Fibroblast of mammary gland (primary cell): ENCODE measurements at regions not wholly inside any gene's neighbourhood (a gene's known extent, or its start where the extent isn't known, plus 50 kb on each side); places are given as distances from the start of the nearest gene placed in this dataset.

Experiments
- DNase-seq: peaks from one replicate; pipeline ENCODE4 v3.0.0-alpha.2; 2010; ENCODE audit warnings: low read depth
- H3K4me3 ChIP-seq: 2 replicates; pipeline ENCODE4 v1.5.1; 2011; ENCODE audit warnings: low read depth, mild to moderate bottlenecking, low read length, moderate library complexity; ENCODE audit not compliant: control insufficient read depth
- CTCF ChIP-seq: conservative IDR thresholded peaks from 2 replicates; pipeline ENCODE4 v1.5.1; 2011; ENCODE audit warnings: low read depth, low read length, inconsistent platforms; ENCODE audit not compliant: control insufficient read depth, insufficient read depth

- no peak for DNase-seq
- no peak overlapping the region for H3K4me3 ChIP-seq
- TF ChIP-seq CTCF: no peak
These were observed 574.0 kb downstream of the BRD1 start for GRCh38 chr22:49253656-49254055.

- TF ChIP-seq CTCF: no peak
- no peak overlapping the region for H3K4me3 ChIP-seq
- DNase-seq: no peak
These were observed 576.3 kb downstream of the BRD1 start for GRCh38 chr22:49251371-49251770.

GRCh38 chr22:49247194-49247924 lies 580.3 kb downstream of the BRD1 start:
- DNase-seq: no peak
- no peak for TF ChIP-seq CTCF

GRCh38 chr22:49244466-49245420 lies 582.9 kb downstream of the BRD1 start:
- no peak for DNase-seq
- no peak overlapping the region for H3K4me3 ChIP-seq
- no peak for TF ChIP-seq CTCF

More at GRCh38 chr22:49247194-49247924, 580.3 kb downstream of the BRD1 start:
- no peak overlapping the region for H3K4me3 ChIP-seq

GRCh38 chr22:49243965-49244364 lies 583.7 kb downstream of the BRD1 start:
- H3K4me3 ChIP-seq: no peak overlapping the region
- no peak for TF ChIP-seq CTCF
- DNase-seq: no peak

- no peak for DNase-seq
- TF ChIP-seq CTCF: no peak
- no peak overlapping the region for H3K4me3 ChIP-seq
These were observed 584.3 kb downstream of the BRD1 start for GRCh38 chr22:49243335-49243734.
